ENCODE measurements at regions not wholly inside any gene's neighbourhood (a gene's known extent, or its start where the extent isn't known, plus 50 kb on each side); places are given as distances from the start of the nearest gene placed in this dataset.

DNA sequence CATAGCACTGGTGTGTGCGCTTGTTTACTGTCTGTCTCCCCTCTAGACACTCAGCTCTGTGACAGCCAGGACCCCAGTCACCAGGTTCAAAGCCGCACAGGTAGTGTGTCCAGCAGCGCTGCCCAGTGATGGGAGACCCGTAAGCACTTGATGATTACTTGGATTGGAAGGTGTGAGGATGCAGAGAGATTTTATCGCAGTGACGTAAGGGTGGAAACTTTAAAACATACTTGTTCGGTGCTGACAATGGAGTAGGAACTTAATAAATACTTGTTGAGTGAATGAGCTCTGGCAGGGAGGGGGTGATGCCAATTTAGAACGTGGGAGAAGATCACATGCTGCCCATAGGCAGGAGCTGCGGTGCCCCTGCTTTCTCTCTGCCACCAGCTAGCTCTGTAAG, 99.2 kb upstream of the PITX1 start:
- ATAC-seq, result no peak
- Histone ChIP-seq H3K4me1 (ENCODE audit: low read depth) (peaks cover 32% of the 10 kb centered on the region), H3K36me3 (ENCODE audit: low read depth) (no peaks in the 10 kb centered on the region), H3K4me3 (no peak overlapping the region), H3K9me3 (no peaks in the 10 kb centered on the region)
- TF ChIP-seq, protein P1, sequence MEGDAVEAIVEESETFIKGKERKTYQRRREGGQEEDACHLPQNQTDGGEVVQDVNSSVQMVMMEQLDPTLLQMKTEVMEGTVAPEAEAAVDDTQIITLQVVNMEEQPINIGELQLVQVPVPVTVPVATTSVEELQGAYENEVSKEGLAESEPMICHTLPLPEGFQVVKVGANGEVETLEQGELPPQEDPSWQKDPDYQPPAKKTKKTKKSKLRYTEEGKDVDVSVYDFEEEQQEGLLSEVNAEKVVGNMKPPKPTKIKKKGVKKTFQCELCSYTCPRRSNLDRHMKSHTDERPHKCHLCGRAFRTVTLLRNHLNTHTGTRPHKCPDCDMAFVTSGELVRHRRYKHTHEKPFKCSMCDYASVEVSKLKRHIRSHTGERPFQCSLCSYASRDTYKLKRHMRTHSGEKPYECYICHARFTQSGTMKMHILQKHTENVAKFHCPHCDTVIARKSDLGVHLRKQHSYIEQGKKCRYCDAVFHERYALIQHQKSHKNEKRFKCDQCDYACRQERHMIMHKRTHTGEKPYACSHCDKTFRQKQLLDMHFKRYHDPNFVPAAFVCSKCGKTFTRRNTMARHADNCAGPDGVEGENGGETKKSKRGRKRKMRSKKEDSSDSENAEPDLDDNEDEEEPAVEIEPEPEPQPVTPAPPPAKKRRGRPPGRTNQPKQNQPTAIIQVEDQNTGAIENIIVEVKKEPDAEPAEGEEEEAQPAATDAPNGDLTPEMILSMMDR (IDR thresholded peaks at IDR 0.05), result no peak
- no peak for DNase-seq
- intact Hi-C loops (cut with DNase I, micrococcal nuclease), result no loop called here

DNA sequence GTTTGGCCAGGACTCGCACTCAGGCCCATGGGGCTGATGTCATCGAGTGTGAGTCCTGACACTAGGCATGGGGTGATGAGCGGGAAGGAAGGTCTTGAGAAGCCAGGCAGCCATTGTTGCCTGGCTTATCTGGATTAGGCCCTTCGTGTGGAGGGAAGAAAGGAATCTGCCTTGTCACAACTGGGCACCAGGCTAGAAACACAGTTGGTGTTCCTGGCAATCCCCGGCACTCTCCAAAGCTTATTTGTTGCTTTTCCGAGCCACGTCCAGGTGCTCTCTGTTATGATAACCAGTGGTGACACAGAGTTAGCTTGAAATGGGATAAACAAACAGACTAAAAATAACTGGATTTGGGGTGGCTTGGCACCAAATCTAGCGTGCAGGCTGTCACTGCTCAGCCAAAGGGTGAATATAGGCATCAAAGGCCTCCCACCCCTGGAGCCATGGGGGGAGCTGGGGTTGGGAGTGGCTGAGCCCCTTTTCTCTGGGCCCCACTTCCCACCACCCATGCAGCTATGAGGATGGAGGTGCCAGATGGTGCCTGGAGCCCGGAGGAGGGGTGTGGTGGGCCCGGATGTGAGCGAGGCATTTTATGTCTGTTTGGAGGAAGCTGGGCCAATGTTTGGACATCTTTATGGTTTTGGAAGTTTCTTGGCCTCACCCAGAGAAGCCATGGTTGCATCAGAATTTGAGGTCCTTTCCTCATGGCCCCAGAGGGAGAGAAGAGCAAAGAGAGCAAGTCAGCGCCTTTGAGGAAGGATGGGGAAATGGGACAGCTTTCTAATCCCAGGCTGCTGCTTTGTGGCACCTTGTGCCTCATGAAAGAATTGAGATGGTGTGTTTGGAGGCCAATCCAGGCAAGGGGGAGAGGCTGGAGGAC, 98.0 kb upstream of the PITX1 start:
- Histone ChIP-seq H3K36me3 (ENCODE audit: low read depth) (no peaks in the 10 kb centered on the region), H3K4me1 (ENCODE audit: low read depth) (peaks cover 40% of the 10 kb centered on the region), H3K4me3 (no peak overlapping the region), H3K9me3 (no peaks in the 10 kb centered on the region)
- intact Hi-C loops (cut with DNase I, micrococcal nuclease), result no loop called here
- DNase-seq (peak in 2 of 3 donors; percentile 31 to 70), ATAC-seq (no peak)
- TF ChIP-seq, protein P1 (IDR thresholded peaks at IDR 0.05), result no peak

DNA sequence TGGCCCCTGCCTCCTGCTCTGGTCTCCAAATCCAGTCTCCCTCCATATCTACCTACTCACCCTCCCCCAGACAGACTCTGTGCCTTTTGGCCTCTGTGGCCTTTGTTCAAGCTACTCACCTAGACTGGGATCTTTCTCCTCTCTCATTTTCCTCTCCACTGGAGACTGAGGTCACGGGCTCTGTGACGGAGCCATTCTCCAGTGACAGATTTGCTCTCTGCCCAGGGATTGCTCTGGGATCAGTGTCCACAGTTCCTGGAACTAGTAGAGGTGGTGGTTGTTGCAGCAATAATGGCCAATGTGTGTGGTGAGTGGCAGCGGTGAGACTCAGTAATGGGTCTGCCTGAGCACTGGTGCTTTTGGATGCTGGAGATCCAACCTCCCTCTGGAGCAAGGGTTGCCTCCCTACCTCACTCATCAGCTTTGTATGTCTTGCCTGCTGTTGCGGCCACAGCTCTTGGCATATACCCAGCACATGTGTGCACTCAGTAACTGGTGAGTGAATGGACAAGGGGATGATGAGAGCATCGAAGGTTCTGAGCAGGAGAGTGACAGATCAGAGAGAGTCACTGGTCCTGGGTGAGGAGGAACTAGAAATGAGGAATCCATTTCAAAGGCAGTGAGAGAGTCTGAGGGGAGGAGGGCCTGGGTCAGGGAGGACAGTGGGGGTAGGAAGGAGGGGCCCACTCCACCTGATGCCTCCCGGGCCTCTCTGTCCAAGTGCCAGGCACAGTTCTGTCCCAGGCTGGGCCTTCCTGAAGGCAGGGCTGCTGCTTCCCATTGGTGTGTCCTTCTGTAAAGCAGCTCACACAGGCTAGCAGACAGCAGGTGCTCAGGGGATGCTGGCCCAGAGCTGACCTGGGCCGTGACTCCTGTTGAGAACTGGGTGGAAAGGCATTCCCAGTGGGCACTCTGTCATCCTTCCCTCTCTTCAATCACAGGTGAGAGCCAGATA, 96.5 kb upstream of the PITX1 start:
- TF ChIP-seq, protein P1 (IDR thresholded peaks at IDR 0.05), result no peak
- intact Hi-C loops (cut with DNase I, micrococcal nuclease), result no loop called here
- no peak overlapping the region for H3K4me3 ChIP-seq
- no peaks in the 10 kb centered on the region for H3K9me3 ChIP-seq
- ATAC-seq (no peak), DNase-seq (no peak)
- no peaks in the 10 kb centered on the region for H3K36me3 ChIP-seq (ENCODE audit: low read depth)
- peaks cover 41% of the 10 kb centered on the region for H3K4me1 ChIP-seq (ENCODE audit: low read depth)

DNA sequence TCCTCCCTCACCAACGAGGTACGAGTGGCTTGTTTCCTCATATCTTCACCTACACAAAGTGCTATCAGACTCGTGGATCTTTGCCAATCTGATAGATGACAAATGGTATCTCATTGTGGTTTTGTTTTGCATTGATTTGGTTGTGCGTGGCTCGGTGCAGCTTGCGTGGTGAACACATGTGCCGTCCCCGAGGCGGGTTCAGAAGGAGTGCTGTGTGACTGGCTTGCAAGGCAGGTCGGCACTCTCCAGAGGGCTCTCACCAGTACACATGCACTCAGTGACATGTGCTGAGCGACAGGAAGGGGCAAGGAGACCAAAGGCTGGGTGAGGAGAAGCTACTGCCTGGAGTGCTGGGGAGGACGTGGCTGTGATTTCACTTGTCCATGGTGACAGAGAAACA, 95.3 kb upstream of the PITX1 start:
- ATAC-seq (no peak), DNase-seq (no peak)
- Histone ChIP-seq H3K9me3 (no peaks in the 10 kb centered on the region), H3K4me1 (ENCODE audit: low read depth) (peaks cover 30% of the 10 kb centered on the region), H3K36me3 (ENCODE audit: low read depth) (no peaks in the 10 kb centered on the region), H3K4me3 (no peak overlapping the region)
- intact Hi-C loops (cut with DNase I, micrococcal nuclease), result no loop called here
- TF ChIP-seq, protein P1 (IDR thresholded peaks at IDR 0.05), result no peak

DNA sequence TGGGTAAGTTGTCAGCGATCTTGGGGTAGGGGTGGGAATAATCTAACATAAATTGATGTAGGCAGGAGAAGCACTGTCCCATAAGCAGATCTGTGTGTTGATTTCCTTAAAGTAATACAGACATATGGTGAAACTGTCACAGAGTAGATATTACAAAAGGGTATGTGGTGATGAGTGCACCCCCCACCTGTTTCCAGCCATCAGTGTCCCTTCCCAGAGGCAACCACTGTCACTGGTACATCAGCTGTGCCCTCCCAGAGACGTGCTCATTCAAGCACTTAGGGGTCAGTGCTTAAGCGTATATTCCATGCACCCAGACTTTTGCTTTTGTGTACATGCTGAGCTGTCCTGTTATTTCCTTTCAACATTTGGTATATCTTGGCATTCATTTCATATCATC, 94.3 kb upstream of the PITX1 start:
- TF ChIP-seq, protein P1 (IDR thresholded peaks at IDR 0.05), result no peak
- no peak for ATAC-seq
- intact Hi-C loops (cut with DNase I, micrococcal nuclease), result no loop called here

More for the DNA sequence above, 94.3 kb upstream of the PITX1 start:
- no peak overlapping the region for H3K4me3 ChIP-seq
- H3K4me1 ChIP-seq (ENCODE audit: low read depth), result peaks cover 21% of the 10 kb centered on the region
- no peaks in the 10 kb centered on the region for H3K9me3 ChIP-seq
- H3K36me3 ChIP-seq (ENCODE audit: low read depth), result no peaks in the 10 kb centered on the region
- DNase-seq, result no peak
